ENCODE measurements at regions not wholly inside any gene's neighbourhood (a gene's known extent, or its start where the extent isn't known, plus 50 kb on each side); places are given as distances from the start of the nearest gene placed in this dataset.

- TF ChIP-seq POLR2A (IDR thresholded peaks at IDR 0.05) (no peak), POLR2AphosphoS5 (IDR thresholded peaks at IDR 0.05) (no peak), CTCF (IDR thresholded peaks at IDR 0.05) (no peak)
Observed at GRCh38 chr5:98309785-98310598, 463.5 kb upstream of the RGMB start.
